Smooth muscle cell (in vitro differentiated cells): ENCODE measurements at regions not wholly inside any gene's neighbourhood (a gene's known extent, or its start where the extent isn't known, plus 50 kb on each side); places are given as distances from the start of the nearest gene placed in this dataset.

Source experiments
- DNase-seq: peaks from one replicate; lab custom pipeline; 2025; ENCODE audit not compliant: unreplicated experiment; lab: John Stamatoyannopoulos, UW
- H2AFZ ChIP-seq: fragments of 200-600 bp; sonication (generic); 2 replicates; pipeline ENCODE4 v1.6.0; 2016; ENCODE audit warnings: antibody characterized with exemption, low read depth, mild to moderate bottlenecking
- H3F3A ChIP-seq: fragments of 200-600 bp; sonication (generic); 2 replicates; pipeline ENCODE4 v1.6.0; 2017; ENCODE audit warnings: antibody characterized with exemption, low read depth
- H3K27ac ChIP-seq: fragments of 200-600 bp; sonication (generic); 2 replicates; pipeline ENCODE4 v1.5.1; 2016; ENCODE audit warnings: low read depth, mild to moderate bottlenecking
- H3K27me3 ChIP-seq: fragments of 200-600 bp; sonication (generic); 2 replicates; pipeline ENCODE4 v1.6.1; 2016; ENCODE audit warnings: low read depth, mild to moderate bottlenecking
- H3K36me3 ChIP-seq: fragments of 200-600 bp; sonication (generic); 2 replicates; pipeline ENCODE4 v1.5.1; 2016; ENCODE audit warnings: low read depth
- H3K4me1 ChIP-seq: fragments of 200-600 bp; sonication (generic); 2 replicates; pipeline ENCODE4 v1.5.1; 2016; ENCODE audit warnings: low read depth
- H3K4me2 ChIP-seq: fragments of 200-600 bp; sonication (generic); 2 replicates; pipeline ENCODE4 v1.6.0; 2016; ENCODE audit warnings: mild to moderate bottlenecking
- H3K4me3 ChIP-seq: fragments of 200-600 bp; sonication (generic); 2 replicates; pipeline ENCODE4 v1.5.1; 2016; ENCODE audit warnings: mild to moderate bottlenecking
- H3K79me2 ChIP-seq: fragments of 200-600 bp; sonication (generic); 2 replicates; pipeline ENCODE4 v1.6.0; 2016; ENCODE audit warnings: low read depth, mild to moderate bottlenecking
- H3K9ac ChIP-seq: fragments of 200-600 bp; sonication (generic); 2 replicates; pipeline ENCODE4 v1.6.0; 2016; ENCODE audit warnings: low read depth
- H3K9me3 ChIP-seq: fragments of 200-600 bp; sonication (generic); replicated peaks from 2 replicates; pipeline ENCODE4 v1.5.1; 2016; ENCODE audit warnings: low read depth
- H4K20me1 ChIP-seq: fragments of 200-600 bp; sonication (generic); 2 replicates; pipeline ENCODE4 v1.6.0; 2016; ENCODE audit warnings: low read depth
- CTCF ChIP-seq: fragments of 200-600 bp; sonication (generic); IDR thresholded peaks from 2 replicates; pipeline ENCODE4 v1.5.1; 2017; ENCODE audit warnings: borderline replicate concordance, mild to moderate bottlenecking, antibody characterized with exemption; ENCODE audit not compliant: insufficient read depth, poor library complexity, severe bottlenecking
- WGBS: methylation state at CpG from one replicate; pipeline ENCODE4 v1.1.7; 2016; ENCODE audit warnings: low lambda C conversion rate; 5-methylcytosine and 5-hydroxymethylcytosine counted together

GRCh38 chr13:44221657-44222056 lies 152.0 kb upstream of the SERP2 start:
- 14% methylated on average over 4 of the region's 4 CpGs for WGBS
- Histone ChIP-seq H3K36me3 (no peaks in the 10 kb centered on the region), H3K79me2 (no peaks in the 10 kb centered on the region), H3F3A (peaks cover 16% of the 10 kb centered on the region), H3K9me3 (no peaks in the 10 kb centered on the region), H3K27me3 (no peaks in the 10 kb centered on the region), H4K20me1 (no peaks in the 10 kb centered on the region), H3K4me1 (peaks cover 12% of the 10 kb centered on the region), H3K4me3 (no peak overlapping the region), H3K9ac (no peak overlapping the region), H3K27ac (peak overlapping the region; percentile 67), H2AFZ (no peak overlapping the region), H3K4me2 (peak overlapping the region; percentile 12)
- DNase-seq, result no peak
- no peak for TF ChIP-seq CTCF

GRCh38 chr13:44223770-44224444 lies 149.7 kb upstream of the SERP2 start:
- Histone ChIP-seq H2AFZ (no peak overlapping the region), H3K27ac (peak overlapping the region; percentile 60), H3K9ac (no peak overlapping the region), H3K27me3 (no peaks in the 10 kb centered on the region), H3K4me3 (no peak overlapping the region), H3K36me3 (no peaks in the 10 kb centered on the region), H3K9me3 (no peaks in the 10 kb centered on the region), H3K4me1 (peaks cover 12% of the 10 kb centered on the region), H4K20me1 (no peaks in the 10 kb centered on the region), H3K79me2 (no peaks in the 10 kb centered on the region), H3F3A (peaks cover 16% of the 10 kb centered on the region), H3K4me2 (peak overlapping the region; percentile 47)
- TF ChIP-seq CTCF, result no peak
- DNase-seq, result no peak
- 4% methylated on average over 2 of the region's 2 CpGs for WGBS

- no peaks in the 10 kb centered on the region for H4K20me1 ChIP-seq
- no peaks in the 10 kb centered on the region for H3K36me3 ChIP-seq
- no peak overlapping the region for H3K9ac ChIP-seq
- peaks cover 12% of the 10 kb centered on the region for H3K4me1 ChIP-seq
- WGBS, result 93% methylated on average over 2 of the region's 2 CpGs
- peak overlapping the region; percentile 47 for H3K4me2 ChIP-seq
- no peaks in the 10 kb centered on the region for H3K9me3 ChIP-seq
- H3K27ac ChIP-seq, result peak overlapping the region; percentile 60
- H2AFZ ChIP-seq, result no peak overlapping the region
- no peak for DNase-seq
- no peak overlapping the region for H3K4me3 ChIP-seq
- H3K79me2 ChIP-seq, result no peaks in the 10 kb centered on the region
- H3F3A ChIP-seq, result peaks cover 16% of the 10 kb centered on the region
- no peak for TF ChIP-seq CTCF
- H3K27me3 ChIP-seq, result no peaks in the 10 kb centered on the region
These were observed 149.0 kb upstream of the SERP2 start for GRCh38 chr13:44224450-44225149.
